ENCODE measurements at regions not wholly inside any gene's neighbourhood (a gene's known extent, or its start where the extent isn't known, plus 50 kb on each side); places are given as distances from the start of the nearest gene placed in this dataset.
A peak's percentile ranks its signal among the peaks of the same experiment; 100 is the strongest.

GRCh38 chr4:100098681-100099080, 91.6 kb downstream of the DDIT4L start:
- no peaks in the 10 kb centered on the region for H3K36me3 ChIP-seq (replicated peaks; ENCODE audit: control insufficient read depth, insufficient read depth, low read length)
- DNase-seq, result no peak
- no peaks in the 10 kb centered on the region for H3K27me3 ChIP-seq (ENCODE audit: control insufficient read depth, insufficient read depth, low read length)
- H3K4me3 ChIP-seq (ENCODE audit: insufficient read depth, low read depth, low read length), result no peak overlapping the region

GRCh38 chr4:100098011-100098545, 92.2 kb downstream of the DDIT4L start:
- no peak for DNase-seq
- Histone ChIP-seq H3K36me3 (replicated peaks; ENCODE audit: control insufficient read depth, insufficient read depth, low read length) (no peaks in the 10 kb centered on the region), H3K4me3 (ENCODE audit: insufficient read depth, low read depth, low read length) (no peak overlapping the region), H3K27me3 (ENCODE audit: control insufficient read depth, insufficient read depth, low read length) (no peaks in the 10 kb centered on the region)

GRCh38 chr4:100095729-100096595, 94.3 kb downstream of the DDIT4L start:
- DNase-seq, result no peak
- no peak overlapping the region for H3K4me3 ChIP-seq (ENCODE audit: insufficient read depth, low read depth, low read length)
- H3K27me3 ChIP-seq (ENCODE audit: control insufficient read depth, insufficient read depth, low read length), result no peaks in the 10 kb centered on the region
- H3K36me3 ChIP-seq (replicated peaks; ENCODE audit: control insufficient read depth, insufficient read depth, low read length), result no peaks in the 10 kb centered on the region

GRCh38 chr4:100093091-100093866, 97.0 kb downstream of the DDIT4L start:
- DNase-seq, result peak; percentile 60
- H3K4me3 ChIP-seq (ENCODE audit: insufficient read depth, low read depth, low read length), result no peak overlapping the region
- H3K27me3 ChIP-seq (ENCODE audit: control insufficient read depth, insufficient read depth, low read length), result no peaks in the 10 kb centered on the region
- no peaks in the 10 kb centered on the region for H3K36me3 ChIP-seq (replicated peaks; ENCODE audit: control insufficient read depth, insufficient read depth, low read length)

GRCh38 chr4:100087743-100088142, 102.5 kb downstream of the DDIT4L start:
- no peaks in the 10 kb centered on the region for H3K36me3 ChIP-seq (replicated peaks; ENCODE audit: control insufficient read depth, insufficient read depth, low read length)
- H3K4me3 ChIP-seq (ENCODE audit: insufficient read depth, low read depth, low read length), result no peak overlapping the region
- no peak for DNase-seq
- no peaks in the 10 kb centered on the region for H3K27me3 ChIP-seq (ENCODE audit: control insufficient read depth, insufficient read depth, low read length)

GRCh38 chr4:100086766-100087431, 103.4 kb downstream of the DDIT4L start:
- no peak for DNase-seq
- H3K4me3 ChIP-seq (ENCODE audit: insufficient read depth, low read depth, low read length), result no peak overlapping the region
- H3K27me3 ChIP-seq (ENCODE audit: control insufficient read depth, insufficient read depth, low read length), result no peaks in the 10 kb centered on the region

GRCh38 chr4:100084892-100085291, 105.4 kb downstream of the DDIT4L start:
- Histone ChIP-seq H3K4me3 (ENCODE audit: insufficient read depth, low read depth, low read length) (no peak overlapping the region), H3K27me3 (ENCODE audit: control insufficient read depth, insufficient read depth, low read length) (no peaks in the 10 kb centered on the region), H3K36me3 (replicated peaks; ENCODE audit: control insufficient read depth, insufficient read depth, low read length) (no peaks in the 10 kb centered on the region)
- DNase-seq, result no peak

More at GRCh38 chr4:100086766-100087431, 103.4 kb downstream of the DDIT4L start:
- no peaks in the 10 kb centered on the region for H3K36me3 ChIP-seq (replicated peaks; ENCODE audit: control insufficient read depth, insufficient read depth, low read length)

- DNase-seq, result no peak
- no peaks in the 10 kb centered on the region for H3K27me3 ChIP-seq (ENCODE audit: control insufficient read depth, insufficient read depth, low read length)
- no peaks in the 10 kb centered on the region for H3K36me3 ChIP-seq (replicated peaks; ENCODE audit: control insufficient read depth, insufficient read depth, low read length)
- no peak overlapping the region for H3K4me3 ChIP-seq (ENCODE audit: insufficient read depth, low read depth, low read length)
Observed at GRCh38 chr4:100083289-100083688, 107.0 kb downstream of the DDIT4L start.

GRCh38 chr4:100082852-100083251, 107.4 kb downstream of the DDIT4L start:
- H3K27me3 ChIP-seq (ENCODE audit: control insufficient read depth, insufficient read depth, low read length), result no peaks in the 10 kb centered on the region
- DNase-seq, result no peak
- H3K36me3 ChIP-seq (replicated peaks; ENCODE audit: control insufficient read depth, insufficient read depth, low read length), result no peaks in the 10 kb centered on the region
- H3K4me3 ChIP-seq (ENCODE audit: insufficient read depth, low read depth, low read length), result no peak overlapping the region

GRCh38 chr4:100081491-100081890, 108.8 kb downstream of the DDIT4L start:
- no peak for DNase-seq
- Histone ChIP-seq H3K36me3 (replicated peaks; ENCODE audit: control insufficient read depth, insufficient read depth, low read length) (no peaks in the 10 kb centered on the region), H3K27me3 (ENCODE audit: control insufficient read depth, insufficient read depth, low read length) (no peaks in the 10 kb centered on the region), H3K4me3 (ENCODE audit: insufficient read depth, low read depth, low read length) (no peak overlapping the region)

- Histone ChIP-seq H3K27me3 (ENCODE audit: control insufficient read depth, insufficient read depth, low read length) (no peaks in the 10 kb centered on the region), H3K4me3 (ENCODE audit: insufficient read depth, low read depth, low read length) (no peak overlapping the region), H3K36me3 (replicated peaks; ENCODE audit: control insufficient read depth, insufficient read depth, low read length) (no peaks in the 10 kb centered on the region)
- no peak for DNase-seq
Observed at GRCh38 chr4:100079264-100079663, 111.0 kb downstream of the DDIT4L start.

GRCh38 chr4:100076753-100077152, 113.5 kb downstream of the DDIT4L start:
- Histone ChIP-seq H3K4me3 (ENCODE audit: insufficient read depth, low read depth, low read length) (no peak overlapping the region), H3K27me3 (ENCODE audit: control insufficient read depth, insufficient read depth, low read length) (no peaks in the 10 kb centered on the region), H3K36me3 (replicated peaks; ENCODE audit: control insufficient read depth, insufficient read depth, low read length) (no peaks in the 10 kb centered on the region)
- no peak for DNase-seq

GRCh38 chr4:100075486-100076270, 114.6 kb downstream of the DDIT4L start:
- no peak overlapping the region for H3K4me3 ChIP-seq (ENCODE audit: insufficient read depth, low read depth, low read length)
- H3K36me3 ChIP-seq (replicated peaks; ENCODE audit: control insufficient read depth, insufficient read depth, low read length), result no peaks in the 10 kb centered on the region
- no peaks in the 10 kb centered on the region for H3K27me3 ChIP-seq (ENCODE audit: control insufficient read depth, insufficient read depth, low read length)
- DNase-seq, result no peak

GRCh38 chr4:100075056-100075455, 115.2 kb downstream of the DDIT4L start:
- no peak for DNase-seq
- H3K27me3 ChIP-seq (ENCODE audit: control insufficient read depth, insufficient read depth, low read length), result no peaks in the 10 kb centered on the region
- no peak overlapping the region for H3K4me3 ChIP-seq (ENCODE audit: insufficient read depth, low read depth, low read length)
- H3K36me3 ChIP-seq (replicated peaks; ENCODE audit: control insufficient read depth, insufficient read depth, low read length), result no peaks in the 10 kb centered on the region

All from H7 (cell line).